ENCODE measurements at regions not wholly inside any gene's neighbourhood (a gene's known extent, or its start where the extent isn't known, plus 50 kb on each side); places are given as distances from the start of the nearest gene placed in this dataset.

DNA sequence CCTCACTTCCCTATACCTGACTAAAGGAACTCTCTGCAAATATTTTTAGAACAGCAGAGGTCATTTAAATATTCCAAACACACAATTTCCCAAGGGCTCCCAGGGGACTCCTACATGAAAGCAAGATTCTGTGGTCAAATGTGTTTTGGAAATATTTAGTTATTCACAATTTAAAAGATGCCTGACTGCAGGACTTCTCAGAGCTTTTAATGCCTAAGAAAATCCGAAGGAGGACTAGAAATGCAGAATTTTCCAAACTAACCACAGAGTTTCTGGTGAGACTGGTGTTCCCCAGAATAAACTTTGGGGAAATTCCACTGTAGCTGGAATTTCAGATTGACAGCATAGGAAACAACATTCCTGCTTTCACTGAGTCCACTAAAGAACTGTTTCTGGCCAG, 84.8 kb upstream of the MAP1LC3B2 start:
- H3K4me3 Mint-ChIP-seq, result no peak overlapping the region
- H3K4me1 Mint-ChIP-seq (ENCODE audit: low read depth), result peaks cover 3% of the 10 kb centered on the region
- peaks cover 25% of the 10 kb centered on the region for H3K9me3 Mint-ChIP-seq
- H3K27me3 Mint-ChIP-seq (ENCODE audit: low read depth), result peaks cover 5% of the 10 kb centered on the region
- H3K27ac Mint-ChIP-seq, result no peak overlapping the region
- no peaks in the 10 kb centered on the region for H3K36me3 Mint-ChIP-seq (ENCODE audit: low read depth)

DNA sequence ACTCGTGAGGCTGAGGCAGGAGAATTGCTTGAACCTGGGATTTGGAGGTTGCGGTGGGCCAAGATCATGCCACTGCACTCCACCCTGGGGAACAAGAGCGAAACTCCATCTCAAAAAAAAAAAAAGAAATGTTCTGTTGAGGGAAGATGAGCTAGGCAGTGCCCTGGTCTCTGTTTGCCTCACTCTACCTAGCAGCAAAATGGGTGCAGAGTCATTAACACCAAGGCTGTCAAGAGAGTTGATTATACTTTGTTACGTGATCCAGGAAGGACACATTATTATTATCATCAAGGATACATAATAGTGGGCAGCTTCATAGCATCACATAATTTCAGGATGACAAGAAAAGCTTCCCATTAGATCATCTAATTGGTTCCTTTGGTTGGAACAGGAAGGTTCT, 84.3 kb upstream of the MAP1LC3B2 start:
- Mint-ChIP-seq H3K36me3 (ENCODE audit: low read depth) (no peaks in the 10 kb centered on the region), H3K27me3 (ENCODE audit: low read depth) (no peaks in the 10 kb centered on the region), H3K4me3 (no peak overlapping the region), H3K27ac (no peak overlapping the region), H3K9me3 (peaks cover 25% of the 10 kb centered on the region), H3K4me1 (ENCODE audit: low read depth) (peaks cover 3% of the 10 kb centered on the region)

GRCh38 chr12:116476227-116476822, 82.9 kb upstream of the MAP1LC3B2 start:
- Mint-ChIP-seq H3K4me3 (no peak overlapping the region), H3K27me3 (ENCODE audit: low read depth) (no peaks in the 10 kb centered on the region), H3K36me3 (ENCODE audit: low read depth) (no peaks in the 10 kb centered on the region), H3K4me1 (ENCODE audit: low read depth) (peaks cover 8% of the 10 kb centered on the region), H3K27ac (no peak overlapping the region), H3K9me3 (peaks cover 25% of the 10 kb centered on the region)

DNA sequence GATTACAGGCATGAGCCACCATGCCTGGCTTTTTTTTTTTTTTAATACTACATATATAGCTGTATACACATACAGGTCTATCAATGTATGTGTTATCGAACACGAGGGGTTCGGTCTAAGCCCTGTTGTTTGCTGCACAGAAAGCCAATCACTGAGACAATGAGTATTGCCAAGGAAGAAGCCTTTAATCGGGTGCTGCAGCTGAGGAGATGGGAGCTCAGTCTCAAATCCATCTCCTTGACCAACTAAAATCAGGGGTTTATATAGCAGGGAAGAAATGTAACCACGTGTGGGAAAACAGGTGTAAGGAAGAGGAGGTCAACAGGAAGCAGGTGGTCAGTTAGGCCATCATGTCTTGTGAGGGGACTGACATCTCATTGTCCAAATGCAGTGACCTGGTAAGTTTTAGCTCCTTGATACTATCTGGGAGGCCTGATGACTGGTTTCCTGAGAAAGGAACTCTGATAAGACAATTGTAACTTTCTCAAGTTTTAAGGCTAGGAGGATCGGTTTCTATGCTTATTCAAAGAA, 80.9 kb upstream of the MAP1LC3B2 start:
- peaks cover 25% of the 10 kb centered on the region for H3K9me3 Mint-ChIP-seq
- no peaks in the 10 kb centered on the region for H3K36me3 Mint-ChIP-seq (ENCODE audit: low read depth)
- H3K4me1 Mint-ChIP-seq (ENCODE audit: low read depth), result peaks cover 8% of the 10 kb centered on the region
- H3K27me3 Mint-ChIP-seq (ENCODE audit: low read depth), result peaks cover under 1% of the 10 kb centered on the region
- no peak overlapping the region for H3K27ac Mint-ChIP-seq
- no peak overlapping the region for H3K4me3 Mint-ChIP-seq

DNA sequence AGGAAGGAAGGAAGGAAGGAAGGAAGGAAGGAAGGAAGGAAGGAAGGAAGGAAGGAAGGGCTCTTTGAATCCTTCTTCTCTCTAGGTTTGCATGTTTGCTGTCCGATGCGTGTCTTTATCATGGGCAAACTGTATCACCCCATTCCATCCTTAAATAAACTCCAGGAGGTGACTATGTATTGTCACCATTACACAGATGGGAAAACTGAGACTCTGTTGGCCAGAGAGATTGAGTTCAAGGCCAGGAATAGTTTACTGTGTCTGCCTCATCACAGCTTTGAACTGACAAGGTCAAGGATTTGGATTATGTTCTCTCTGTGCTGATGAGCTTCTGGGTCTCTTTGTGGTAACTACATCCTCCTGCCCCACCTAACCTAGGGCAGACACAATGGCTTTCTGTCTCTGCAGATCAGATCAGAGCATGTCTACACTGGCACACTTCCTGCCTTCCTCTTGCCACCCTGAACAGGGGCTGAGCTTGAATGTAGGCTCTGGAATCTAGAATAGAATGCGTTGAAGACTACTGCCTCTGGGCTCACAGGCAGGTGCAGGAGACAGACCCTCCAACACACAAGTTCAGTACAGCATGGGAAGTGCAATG, 78.9 kb upstream of the MAP1LC3B2 start:
- Mint-ChIP-seq H3K4me1 (ENCODE audit: low read depth) (peaks cover 5% of the 10 kb centered on the region), H3K4me3 (no peak overlapping the region), H3K9me3 (peaks cover 25% of the 10 kb centered on the region), H3K27ac (no peak overlapping the region), H3K27me3 (ENCODE audit: low read depth) (peaks cover 5% of the 10 kb centered on the region), H3K36me3 (ENCODE audit: low read depth) (no peaks in the 10 kb centered on the region)

DNA sequence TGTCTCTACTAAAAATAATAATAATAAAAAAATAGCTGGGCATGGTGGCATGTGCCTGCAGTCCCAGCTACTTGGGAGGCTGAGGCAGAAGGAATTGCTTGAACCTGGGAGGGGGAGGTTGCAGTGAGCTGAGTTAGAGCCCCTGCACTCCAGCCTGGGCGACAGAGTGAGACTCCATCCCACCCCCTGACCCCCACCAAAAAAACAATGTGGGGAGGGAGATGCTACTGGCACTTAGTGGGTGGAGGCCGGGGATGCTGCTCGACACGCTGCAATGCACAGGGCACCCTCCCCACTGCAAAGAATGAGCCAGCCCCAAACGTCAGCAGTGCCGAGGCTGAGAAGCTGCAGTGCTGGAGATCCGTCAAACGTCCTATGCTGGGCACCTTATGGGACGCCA, 77.5 kb upstream of the MAP1LC3B2 start:
- Mint-ChIP-seq H3K36me3 (ENCODE audit: low read depth) (no peaks in the 10 kb centered on the region), H3K27ac (no peak overlapping the region), H3K27me3 (ENCODE audit: low read depth) (peaks cover 5% of the 10 kb centered on the region), H3K9me3 (peaks cover 14% of the 10 kb centered on the region), H3K4me1 (ENCODE audit: low read depth) (peaks cover 5% of the 10 kb centered on the region), H3K4me3 (no peak overlapping the region)

- H3K27ac Mint-ChIP-seq, result no peak overlapping the region
- no peaks in the 10 kb centered on the region for H3K36me3 Mint-ChIP-seq (ENCODE audit: low read depth)
- peaks cover 5% of the 10 kb centered on the region for H3K27me3 Mint-ChIP-seq (ENCODE audit: low read depth)
- H3K4me3 Mint-ChIP-seq, result no peak overlapping the region
- H3K4me1 Mint-ChIP-seq (ENCODE audit: low read depth), result peaks cover 5% of the 10 kb centered on the region
- peaks cover 14% of the 10 kb centered on the region for H3K9me3 Mint-ChIP-seq
Observed at GRCh38 chr12:116482179-116482578, 77.0 kb upstream of the MAP1LC3B2 start.

- H3K27ac Mint-ChIP-seq, result no peak overlapping the region
- H3K4me1 Mint-ChIP-seq (ENCODE audit: low read depth), result peaks cover 5% of the 10 kb centered on the region
- no peak overlapping the region for H3K4me3 Mint-ChIP-seq
- H3K9me3 Mint-ChIP-seq, result peaks cover 15% of the 10 kb centered on the region
- H3K27me3 Mint-ChIP-seq (ENCODE audit: low read depth), result peaks cover 5% of the 10 kb centered on the region
- H3K36me3 Mint-ChIP-seq (ENCODE audit: low read depth), result no peaks in the 10 kb centered on the region
Observed at GRCh38 chr12:116482859-116483258, 76.3 kb upstream of the MAP1LC3B2 start.

DNA sequence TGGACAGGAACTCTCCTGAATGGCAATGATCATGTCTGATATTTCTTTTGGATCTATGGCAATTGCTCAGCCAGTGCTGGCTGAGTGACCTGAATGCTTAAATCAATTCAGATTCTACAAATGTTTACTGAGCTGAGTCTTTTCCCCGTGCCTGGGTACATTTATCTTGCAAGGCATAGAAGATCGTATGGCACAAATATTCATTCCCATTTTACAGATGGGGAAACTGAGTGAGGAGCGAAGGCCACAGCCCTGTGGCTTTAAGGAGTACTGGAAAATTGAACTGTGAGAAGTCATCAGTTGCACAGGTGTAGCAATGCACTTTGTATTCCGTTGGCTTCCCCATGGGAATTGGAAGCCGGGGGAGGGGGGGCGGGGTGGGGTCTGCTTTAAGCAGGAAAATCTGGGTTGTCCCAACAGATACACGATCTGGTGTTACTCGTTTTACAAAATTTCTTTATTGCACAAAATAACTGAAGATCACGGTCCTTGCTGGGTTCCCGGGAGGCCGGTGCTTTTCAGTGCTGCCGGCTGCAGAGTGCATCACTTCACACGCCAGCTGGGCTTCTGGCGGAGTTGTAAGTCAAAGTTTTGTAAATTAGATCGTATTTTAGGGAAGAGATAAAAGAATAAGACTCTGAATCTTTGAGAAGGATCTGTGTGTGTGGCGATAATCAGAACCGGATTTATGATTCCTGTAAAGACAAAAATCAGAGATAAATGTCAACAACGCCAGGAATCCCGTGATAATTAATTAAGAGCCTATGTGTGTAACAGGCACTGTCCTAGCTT, 75.0 kb upstream of the MAP1LC3B2 start:
- Mint-ChIP-seq H3K4me1 (ENCODE audit: low read depth) (peaks cover 5% of the 10 kb centered on the region), H3K27ac (no peak overlapping the region), H3K9me3 (peaks cover 10% of the 10 kb centered on the region), H3K36me3 (ENCODE audit: low read depth) (no peaks in the 10 kb centered on the region), H3K27me3 (ENCODE audit: low read depth) (peaks cover 5% of the 10 kb centered on the region), H3K4me3 (no peak overlapping the region)

DNA sequence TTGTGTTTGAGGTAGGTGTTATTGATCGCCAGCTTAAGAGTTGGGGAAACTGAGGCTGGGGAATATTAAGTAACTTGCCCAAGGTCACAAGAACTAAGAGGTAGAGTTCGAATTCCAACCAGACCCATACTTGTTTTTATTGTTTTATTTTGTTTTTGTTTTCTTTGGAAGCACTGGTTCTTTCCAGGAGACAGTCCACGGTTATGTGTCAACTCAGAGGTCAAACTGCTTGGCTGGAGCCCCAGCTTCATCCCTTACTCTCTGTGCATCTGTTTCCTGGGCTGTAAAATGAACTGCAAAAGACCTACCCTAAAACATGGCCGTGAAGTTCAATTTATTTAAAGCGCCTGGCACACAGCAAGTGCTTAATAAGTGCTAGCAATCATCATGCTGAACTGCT, 74.4 kb upstream of the MAP1LC3B2 start:
- H3K27ac Mint-ChIP-seq, result no peak overlapping the region
- peaks cover 9% of the 10 kb centered on the region for H3K9me3 Mint-ChIP-seq
- no peaks in the 10 kb centered on the region for H3K36me3 Mint-ChIP-seq (ENCODE audit: low read depth)
- no peak overlapping the region for H3K4me3 Mint-ChIP-seq
- peaks cover 5% of the 10 kb centered on the region for H3K4me1 Mint-ChIP-seq (ENCODE audit: low read depth)
- peaks cover 5% of the 10 kb centered on the region for H3K27me3 Mint-ChIP-seq (ENCODE audit: low read depth)

DNA sequence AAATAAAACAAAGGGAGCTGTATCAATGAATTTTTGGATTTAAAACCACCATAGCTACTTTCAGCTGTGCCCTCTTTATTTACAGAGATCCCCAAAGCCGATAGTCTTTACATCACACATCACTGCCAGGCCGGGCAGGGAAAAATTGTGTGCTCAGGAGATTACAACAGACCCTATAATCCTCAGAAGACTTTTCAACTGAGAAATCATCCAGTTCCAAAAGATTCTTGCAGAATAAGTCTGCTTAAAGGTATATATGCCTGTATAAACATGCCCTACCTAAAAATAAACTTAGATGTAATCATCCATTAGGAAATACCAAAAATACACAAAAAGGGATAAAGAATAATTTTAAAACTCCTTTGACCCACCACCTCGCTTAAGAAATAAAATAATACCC, 70.1 kb upstream of the MAP1LC3B2 start:
- Mint-ChIP-seq H3K36me3 (ENCODE audit: low read depth) (no peaks in the 10 kb centered on the region), H3K4me1 (ENCODE audit: low read depth) (no peaks in the 10 kb centered on the region), H3K27me3 (ENCODE audit: low read depth) (no peaks in the 10 kb centered on the region), H3K9me3 (peaks cover 14% of the 10 kb centered on the region), H3K4me3 (no peak overlapping the region), H3K27ac (no peak overlapping the region)

DNA sequence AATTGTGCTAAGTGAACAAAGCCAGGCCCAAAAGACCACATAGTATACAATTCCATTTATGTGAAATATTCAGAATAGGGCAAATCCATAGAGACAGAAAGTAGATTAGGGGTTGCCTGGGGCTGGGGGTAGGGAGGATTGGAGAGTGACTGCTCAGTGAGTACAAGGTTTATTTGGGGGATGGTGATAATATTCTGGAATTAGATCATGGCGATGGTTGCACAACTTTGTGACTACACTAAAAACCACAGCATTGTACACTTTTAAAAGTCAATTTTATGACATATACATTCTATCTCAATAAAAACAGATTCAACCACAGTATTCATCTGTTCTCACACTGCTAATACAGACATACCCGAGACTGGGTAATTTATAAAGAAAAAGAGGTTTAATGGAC, 68.7 kb upstream of the MAP1LC3B2 start:
- no peaks in the 10 kb centered on the region for H3K27me3 Mint-ChIP-seq (ENCODE audit: low read depth)
- H3K4me1 Mint-ChIP-seq (ENCODE audit: low read depth), result no peaks in the 10 kb centered on the region
- H3K4me3 Mint-ChIP-seq, result no peak overlapping the region

DNA sequence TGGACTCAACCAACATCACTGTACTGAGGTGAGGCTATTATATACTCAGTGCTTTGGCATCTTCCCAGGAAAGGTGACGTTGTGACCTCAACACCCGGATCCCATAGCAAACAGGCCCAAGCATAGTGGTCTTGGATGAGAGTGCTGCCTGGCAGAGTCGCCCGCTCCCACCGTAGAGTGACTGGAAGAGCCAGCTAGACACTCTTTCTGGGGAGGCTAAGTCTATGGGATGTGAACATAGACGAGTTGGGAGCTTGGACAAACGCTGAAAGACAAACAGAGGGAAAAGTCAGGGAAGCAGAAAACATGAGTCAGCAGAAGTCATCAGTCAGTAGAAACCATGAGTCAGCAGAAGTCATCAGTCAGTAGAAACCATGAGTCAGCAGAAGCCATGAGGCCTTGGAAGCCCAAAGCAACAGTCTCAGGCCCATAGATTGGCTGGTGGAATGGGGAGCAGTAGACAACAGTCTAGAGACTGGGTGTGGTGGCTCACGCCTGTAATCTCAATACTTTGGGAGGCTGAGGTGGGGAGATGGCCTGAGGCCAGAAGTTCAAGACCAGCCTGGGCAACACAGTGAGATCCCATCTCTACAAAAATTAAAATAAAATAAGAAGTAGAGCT, 66.4 kb upstream of the MAP1LC3B2 start:
- Mint-ChIP-seq H3K4me1 (ENCODE audit: low read depth) (no peaks in the 10 kb centered on the region), H3K36me3 (ENCODE audit: low read depth) (no peaks in the 10 kb centered on the region), H3K27me3 (ENCODE audit: low read depth) (no peaks in the 10 kb centered on the region), H3K27ac (no peak overlapping the region), H3K4me3 (no peak overlapping the region), H3K9me3 (peaks cover 10% of the 10 kb centered on the region)

More for the DNA sequence above, 68.7 kb upstream of the MAP1LC3B2 start:
- no peak overlapping the region for H3K27ac Mint-ChIP-seq
- no peaks in the 10 kb centered on the region for H3K36me3 Mint-ChIP-seq (ENCODE audit: low read depth)
- H3K9me3 Mint-ChIP-seq, result peaks cover 14% of the 10 kb centered on the region

GRCh38 chr12:116495260-116495659, 63.9 kb upstream of the MAP1LC3B2 start:
- no peaks in the 10 kb centered on the region for H3K36me3 Mint-ChIP-seq (ENCODE audit: low read depth)
- H3K9me3 Mint-ChIP-seq, result peaks cover 4% of the 10 kb centered on the region
- no peak overlapping the region for H3K4me3 Mint-ChIP-seq
- H3K27me3 Mint-ChIP-seq (ENCODE audit: low read depth), result no peaks in the 10 kb centered on the region
- no peaks in the 10 kb centered on the region for H3K4me1 Mint-ChIP-seq (ENCODE audit: low read depth)
- no peak overlapping the region for H3K27ac Mint-ChIP-seq

Data from T-helper 1 cell treated with Interleukin-12 subunit alpha and Interleukin-12 subunit beta and Interleukin-4 antibody, amounts not matched to agents 30 μg/mL and 1 μg/mL, for 36 hours (primary cell).